Brain microvascular endothelial cell (primary cell): ENCODE measurements at regions not wholly inside any gene's neighbourhood (a gene's known extent, or its start where the extent isn't known, plus 50 kb on each side); places are given as distances from the start of the nearest gene placed in this dataset.
"Not testable (repeated sequence)": the region's sequence is repeated elsewhere in the genome, so short reads cannot be mapped to it uniquely, and the experiment has no call there.

Source experiments
- DNase-seq: peaks from one replicate; pipeline ENCODE4 v3.0.0-alpha.2; 2020
- H3K27ac ChIP-seq: fragments of 250-450 bp; sonication (Bioruptor Pico); 2 replicates; pipeline ENCODE4 v1.5.1; 2020; ENCODE audit warnings: mild to moderate bottlenecking, moderate library complexity
- H3K27me3 ChIP-seq: fragments of 250-450 bp; sonication (Bioruptor Pico); replicated peaks from 2 replicates; pipeline ENCODE4 v1.5.1; 2020; ENCODE audit warnings: mild to moderate bottlenecking
- H3K36me3 ChIP-seq: fragments of 250-450 bp; sonication (Bioruptor Pico); replicated peaks from 2 replicates; pipeline ENCODE4 v1.5.1; 2020; ENCODE audit warnings: mild to moderate bottlenecking
- H3K4me3 ChIP-seq: 2 replicates; pipeline ENCODE4 v1.5.1; 2011; ENCODE audit warnings: low read depth, mild to moderate bottlenecking, control low read depth, low read length, moderate library complexity
- CTCF ChIP-seq: IDR thresholded peaks from 2 replicates; pipeline ENCODE4 v1.5.1; 2011; ENCODE audit warnings: low read depth, mild to moderate bottlenecking, moderate library complexity, low read length, control low read depth, inconsistent platforms; ENCODE audit errors: missing control alignments
- in situ Hi-C: cut with HindIII; loops from 2 replicates; pipeline ENCODE4 v1.10.0; 2017; ENCODE audit warnings: low sequenced_read_pairs, low pct_ligation_motif_present

- in situ Hi-C loops, result no loop called here
- no peaks in the 10 kb centered on the region for H3K27me3 ChIP-seq
- no peak overlapping the region for H3K4me3 ChIP-seq
- H3K27ac ChIP-seq, result no peak overlapping the region
- DNase-seq, result no peak
- no peak for TF ChIP-seq CTCF
- no peaks in the 10 kb centered on the region for H3K36me3 ChIP-seq
These were observed 168.7 kb downstream of the GNAI1 start for GRCh38 chr7:80303315-80303714.

GRCh38 chr7:80302636-80303035 lies 168.0 kb downstream of the GNAI1 start:
- in situ Hi-C loops, result no loop called here
- Histone ChIP-seq H3K36me3 (no peaks in the 10 kb centered on the region), H3K4me3 (no peak overlapping the region), H3K27ac (no peak overlapping the region), H3K27me3 (no peaks in the 10 kb centered on the region)
- DNase-seq, result no peak
- TF ChIP-seq CTCF, result no peak

- no peak for DNase-seq
- H3K36me3 ChIP-seq, result no peaks in the 10 kb centered on the region
- H3K4me3 ChIP-seq, result no peak overlapping the region
- no peak overlapping the region for H3K27ac ChIP-seq
- no peak for TF ChIP-seq CTCF
- H3K27me3 ChIP-seq, result no peaks in the 10 kb centered on the region
- in situ Hi-C loops, result no loop called here
These were observed 167.4 kb downstream of the GNAI1 start for GRCh38 chr7:80302078-80302477.

- DNase-seq, result no peak
- H3K4me3 ChIP-seq, result no peak overlapping the region
- no peak for TF ChIP-seq CTCF
- H3K27ac ChIP-seq, result no peak overlapping the region
- no peaks in the 10 kb centered on the region for H3K27me3 ChIP-seq
- in situ Hi-C loops, result no loop called here
- H3K36me3 ChIP-seq, result no peaks in the 10 kb centered on the region
These were observed 163.6 kb downstream of the GNAI1 start for GRCh38 chr7:80298201-80298600.

- no peak overlapping the region for H3K4me3 ChIP-seq
- H3K36me3 ChIP-seq, result no peaks in the 10 kb centered on the region
- no peak overlapping the region for H3K27ac ChIP-seq
- no peaks in the 10 kb centered on the region for H3K27me3 ChIP-seq
- DNase-seq, result peak; percentile 38
- TF ChIP-seq CTCF, result no peak
- in situ Hi-C loops, result no loop called here
These were observed 159.7 kb downstream of the GNAI1 start for GRCh38 chr7:80294346-80294745.

GRCh38 chr7:80292634-80293033 lies 158.0 kb downstream of the GNAI1 start:
- in situ Hi-C loops, result not testable (repeated sequence)

More at GRCh38 chr7:80292634-80293033, 158.0 kb downstream of the GNAI1 start:
- not testable (repeated sequence) for DNase-seq, H3K4me3 ChIP-seq, H3K36me3 ChIP-seq, H3K27ac ChIP-seq, H3K27me3 ChIP-seq
